Duodenal mucosa (tissue), 2 donors: ENCODE measurements at regions not wholly inside any gene's neighbourhood (a gene's known extent, or its start where the extent isn't known, plus 50 kb on each side); places are given as distances from the start of the nearest gene placed in this dataset.

ENCODE experiments used
- H3K27ac ChIP-seq: one replicate; pipeline ENCODE4 v1.7.0; 2013; ENCODE audit warnings: low read depth, low read length
- H3K27me3 ChIP-seq, 2 donors: one replicate each; pipeline ENCODE4 v1.7.0; 2013; ENCODE audit warnings: low read length in 2 of 2, control low read depth in 1 of 2; ENCODE audit not compliant: insufficient read depth in 2 of 2, control insufficient read depth in 1 of 2
- H3K36me3 ChIP-seq, 2 donors: one replicate each; pipeline ENCODE4 v1.7.0; 2013; ENCODE audit warnings: low read length in 2 of 2, control low read depth in 1 of 2; ENCODE audit not compliant: insufficient read depth in 2 of 2, control insufficient read depth in 1 of 2
- H3K4me1 ChIP-seq, 2 donors: one replicate each; pipeline ENCODE4 v1.7.0; 2013; ENCODE audit warnings: low read length in 2 of 2, control low read depth in 1 of 2; ENCODE audit not compliant: insufficient read depth in 2 of 2, control insufficient read depth in 1 of 2
- H3K4me3 ChIP-seq, 2 donors: one replicate each; pipeline ENCODE4 v1.7.0; 2013; ENCODE audit warnings: low read length in 2 of 2, low read depth in 1 of 2
- H3K9ac ChIP-seq, 2 donors: one replicate each; pipeline ENCODE4 v1.7.0; 2013; ENCODE audit warnings: low read length in 2 of 2, low read depth in 1 of 2
- H3K9me3 ChIP-seq, 2 donors: one replicate each; pipeline ENCODE4 v1.7.0; 2013; ENCODE audit warnings: low read length in 2 of 2, control low read depth in 1 of 2; ENCODE audit not compliant: control insufficient read depth in 1 of 2

GRCh38 chr5:50964746-50965653 lies 298.6 kb downstream of the PARP8 start:
- H3K9ac ChIP-seq, result no peak overlapping the region
- H3K4me1 ChIP-seq, result peaks cover 15 to 43% of the 10 kb centered on the region in 2 donors
- H3K9me3 ChIP-seq, result no peaks in the 10 kb centered on the region
- no peak overlapping the region for H3K27ac ChIP-seq
- no peak overlapping the region for H3K4me3 ChIP-seq
- peaks cover 55 to 69% of the 10 kb centered on the region in 2 donors for H3K27me3 ChIP-seq
- no peaks in the 10 kb centered on the region for H3K36me3 ChIP-seq

GRCh38 chr5:50965654-50966375 lies 299.4 kb downstream of the PARP8 start:
- H3K36me3 ChIP-seq, result no peaks in the 10 kb centered on the region
- H3K9me3 ChIP-seq, result no peaks in the 10 kb centered on the region
- H3K4me3 ChIP-seq, result no peak overlapping the region
- no peak overlapping the region for H3K27ac ChIP-seq
- no peak overlapping the region for H3K9ac ChIP-seq
- peaks cover 61 to 77% of the 10 kb centered on the region in 2 donors for H3K27me3 ChIP-seq
- peaks cover 15 to 43% of the 10 kb centered on the region in 2 donors for H3K4me1 ChIP-seq

- Histone ChIP-seq H3K27me3 (peaks cover 69 to 86% of the 10 kb centered on the region in 2 donors), H3K4me3 (peak overlapping the region; percentile 73 to 76), H3K27ac (peak overlapping the region; percentile 46), H3K36me3 (no peaks in the 10 kb centered on the region), H3K4me1 (peaks cover 15 to 43% of the 10 kb centered on the region in 2 donors), H3K9ac (peak overlapping the region in 1 of 2 donors; percentile 25), H3K9me3 (no peaks in the 10 kb centered on the region)
These were observed 300.6 kb downstream of the PARP8 start for GRCh38 chr5:50967009-50967562.

- Histone ChIP-seq H3K9me3 (no peaks in the 10 kb centered on the region), H3K4me3 (peak overlapping the region; percentile 73 to 76), H3K27me3 (peaks cover 69 to 86% of the 10 kb centered on the region in 2 donors), H3K4me1 (peaks cover 15 to 43% of the 10 kb centered on the region in 2 donors), H3K9ac (no peak overlapping the region), H3K27ac (no peak overlapping the region), H3K36me3 (no peaks in the 10 kb centered on the region)
These were observed 301.3 kb downstream of the PARP8 start for GRCh38 chr5:50967563-50968355.

- no peak overlapping the region for H3K27ac ChIP-seq
These were observed 302.1 kb downstream of the PARP8 start for GRCh38 chr5:50968356-50969149.

GRCh38 chr5:50969151-50970031 lies 303.0 kb downstream of the PARP8 start:
- Histone ChIP-seq H3K4me3 (peak overlapping the region; percentile 73 to 76), H3K9ac (no peak overlapping the region)

More at GRCh38 chr5:50968356-50969149, 302.1 kb downstream of the PARP8 start:
- Histone ChIP-seq H3K4me1 (peaks cover 12 to 39% of the 10 kb centered on the region in 2 donors), H3K9ac (no peak overlapping the region), H3K4me3 (peak overlapping the region; percentile 73 to 76), H3K27me3 (peaks cover 73 to 79% of the 10 kb centered on the region in 2 donors), H3K9me3 (no peaks in the 10 kb centered on the region), H3K36me3 (no peaks in the 10 kb centered on the region)

GRCh38 chr5:50975840-50976239 lies 309.4 kb downstream of the PARP8 start:
- no peaks in the 10 kb centered on the region for H3K9me3 ChIP-seq
- no peaks in the 10 kb centered on the region for H3K4me1 ChIP-seq
- no peak overlapping the region for H3K27ac ChIP-seq
- H3K4me3 ChIP-seq, result no peak overlapping the region
- no peaks in the 10 kb centered on the region for H3K36me3 ChIP-seq
- H3K27me3 ChIP-seq, result peaks cover 14 to 18% of the 10 kb centered on the region in 2 donors
- H3K9ac ChIP-seq, result no peak overlapping the region

More at GRCh38 chr5:50969151-50970031, 303.0 kb downstream of the PARP8 start:
- H3K36me3 ChIP-seq, result no peaks in the 10 kb centered on the region
- H3K27me3 ChIP-seq, result peaks cover 68 to 72% of the 10 kb centered on the region in 2 donors
- H3K9me3 ChIP-seq, result no peaks in the 10 kb centered on the region
- H3K4me1 ChIP-seq, result peaks cover 9 to 32% of the 10 kb centered on the region in 2 donors
- no peak overlapping the region for H3K27ac ChIP-seq

- Histone ChIP-seq H3K4me3 (no peak overlapping the region), H3K27ac (no peak overlapping the region), H3K9ac (no peak overlapping the region), H3K27me3 (peaks cover 5 to 6% of the 10 kb centered on the region in 2 donors), H3K4me1 (no peaks in the 10 kb centered on the region), H3K36me3 (no peaks in the 10 kb centered on the region), H3K9me3 (no peaks in the 10 kb centered on the region)
These were observed 312.5 kb downstream of the PARP8 start for GRCh38 chr5:50978924-50979323.
